ENCODE measurements at regions not wholly inside any gene's neighbourhood (a gene's known extent, or its start where the extent isn't known, plus 50 kb on each side); places are given as distances from the start of the nearest gene placed in this dataset.

DNA sequence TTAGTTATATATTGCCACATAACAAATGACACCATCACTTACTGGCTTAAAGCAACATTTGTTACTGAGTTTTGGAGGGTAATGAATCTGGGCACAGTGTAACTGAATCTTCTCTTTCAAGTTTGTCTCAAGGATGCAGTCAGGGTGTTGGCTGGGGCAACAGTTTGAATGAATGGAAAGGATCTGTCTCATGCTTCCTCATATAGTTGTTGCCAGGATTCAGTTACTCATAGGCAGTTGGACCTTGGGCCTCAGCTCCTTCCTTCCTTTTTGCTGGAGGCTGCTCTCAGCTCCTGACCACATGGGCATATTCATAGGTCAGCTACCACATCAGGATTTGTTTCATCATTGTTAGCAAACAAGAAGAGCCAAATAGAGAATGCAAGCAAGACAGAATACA, 466.1 kb upstream of the MC4R start:
- no peak overlapping the region for H3K27ac Mint-ChIP-seq
- no peaks in the 10 kb centered on the region for H3K36me3 ChIP-seq (ENCODE audit: control insufficient read depth, insufficient read depth, low read length)
- H3K4me3 Mint-ChIP-seq: no peak overlapping the region
- peaks cover 4% of the 10 kb centered on the region for H3K9me3 Mint-ChIP-seq
- no peak for DNase-seq
- no peak overlapping the region for H3K4me3 ChIP-seq (ENCODE audit: low read length)
- H3K4me1 ChIP-seq (ENCODE audit: control insufficient read depth, insufficient read depth, low read length): no peaks in the 10 kb centered on the region
- H3K36me3 Mint-ChIP-seq (ENCODE audit: low read depth): no peaks in the 10 kb centered on the region
- no peak overlapping the region for H3K27ac ChIP-seq (ENCODE audit: low read depth, low read length)
- H3K9me3 ChIP-seq (ENCODE audit: control insufficient read depth, low read length): no peaks in the 10 kb centered on the region
- no peaks in the 10 kb centered on the region for H3K4me1 Mint-ChIP-seq
- no peaks in the 10 kb centered on the region for H3K27me3 Mint-ChIP-seq (ENCODE audit: insufficient read depth)
- TF ChIP-seq, protein P1, sequence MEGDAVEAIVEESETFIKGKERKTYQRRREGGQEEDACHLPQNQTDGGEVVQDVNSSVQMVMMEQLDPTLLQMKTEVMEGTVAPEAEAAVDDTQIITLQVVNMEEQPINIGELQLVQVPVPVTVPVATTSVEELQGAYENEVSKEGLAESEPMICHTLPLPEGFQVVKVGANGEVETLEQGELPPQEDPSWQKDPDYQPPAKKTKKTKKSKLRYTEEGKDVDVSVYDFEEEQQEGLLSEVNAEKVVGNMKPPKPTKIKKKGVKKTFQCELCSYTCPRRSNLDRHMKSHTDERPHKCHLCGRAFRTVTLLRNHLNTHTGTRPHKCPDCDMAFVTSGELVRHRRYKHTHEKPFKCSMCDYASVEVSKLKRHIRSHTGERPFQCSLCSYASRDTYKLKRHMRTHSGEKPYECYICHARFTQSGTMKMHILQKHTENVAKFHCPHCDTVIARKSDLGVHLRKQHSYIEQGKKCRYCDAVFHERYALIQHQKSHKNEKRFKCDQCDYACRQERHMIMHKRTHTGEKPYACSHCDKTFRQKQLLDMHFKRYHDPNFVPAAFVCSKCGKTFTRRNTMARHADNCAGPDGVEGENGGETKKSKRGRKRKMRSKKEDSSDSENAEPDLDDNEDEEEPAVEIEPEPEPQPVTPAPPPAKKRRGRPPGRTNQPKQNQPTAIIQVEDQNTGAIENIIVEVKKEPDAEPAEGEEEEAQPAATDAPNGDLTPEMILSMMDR (conservative IDR thresholded peaks at IDR 0.05): no peak
- no peaks in the 10 kb centered on the region for H3K27me3 ChIP-seq (ENCODE audit: control insufficient read depth, insufficient read depth, low read length, poor library complexity, severe bottlenecking)
- H3K9ac ChIP-seq (ENCODE audit: extremely low read depth, low read length, poor library complexity, severe bottlenecking): no peak overlapping the region

DNA sequence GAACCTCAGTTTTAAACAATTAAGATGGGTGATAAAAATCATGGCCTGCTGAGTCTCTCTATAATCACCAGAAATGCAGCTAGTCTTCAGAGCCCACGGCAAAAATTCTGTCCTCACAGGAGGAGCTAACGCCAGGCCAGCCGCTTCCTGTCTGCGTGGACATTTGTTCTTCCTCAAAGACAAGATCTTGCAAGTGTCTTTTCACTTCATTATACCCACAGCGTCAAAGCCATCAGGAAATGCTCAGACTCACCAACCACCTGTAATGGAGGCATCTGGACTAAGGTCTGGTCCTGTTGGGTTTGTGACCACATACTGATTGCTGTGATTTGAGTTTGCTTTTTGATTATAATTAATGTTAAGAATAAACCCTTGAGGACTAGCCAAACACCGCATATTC, 473.8 kb upstream of the MC4R start:
- Histone ChIP-seq H3K27ac (ENCODE audit: low read depth, low read length) (no peak overlapping the region), H3K27me3 (ENCODE audit: control insufficient read depth, insufficient read depth, low read length, poor library complexity, severe bottlenecking) (peaks cover 22% of the 10 kb centered on the region), H3K4me1 (ENCODE audit: control insufficient read depth, insufficient read depth, low read length) (no peaks in the 10 kb centered on the region), H3K36me3 (ENCODE audit: control insufficient read depth, insufficient read depth, low read length) (no peaks in the 10 kb centered on the region), H3K9me3 (ENCODE audit: control insufficient read depth, low read length) (peaks cover 10% of the 10 kb centered on the region), H3K4me3 (ENCODE audit: low read length) (no peak overlapping the region), H3K9ac (ENCODE audit: extremely low read depth, low read length, poor library complexity, severe bottlenecking) (no peak overlapping the region)
- TF ChIP-seq, protein P1 (conservative IDR thresholded peaks at IDR 0.05): no peak
- H3K4me3 Mint-ChIP-seq: no peak overlapping the region
- no peaks in the 10 kb centered on the region for H3K4me1 Mint-ChIP-seq
- peaks cover 28% of the 10 kb centered on the region for H3K27me3 Mint-ChIP-seq (ENCODE audit: insufficient read depth)
- no peaks in the 10 kb centered on the region for H3K36me3 Mint-ChIP-seq (ENCODE audit: low read depth)
- no peak overlapping the region for H3K27ac Mint-ChIP-seq
- 75 to 91% methylated on average over 1 to 5 of the region's 6 CpGs for WGBS, 2 experiments (ENCODE audit: insufficient coverage in 1 of 2, insufficient read length in 1 of 2)
- H3K9me3 Mint-ChIP-seq: peaks cover 22% of the 10 kb centered on the region
- DNase-seq: no peak

GRCh38 chr18:60847517-60847916, 474.9 kb upstream of the MC4R start:
- Histone ChIP-seq H3K4me1 (ENCODE audit: control insufficient read depth, insufficient read depth, low read length) (no peaks in the 10 kb centered on the region), H3K9me3 (ENCODE audit: control insufficient read depth, low read length) (peaks cover 10% of the 10 kb centered on the region), H3K4me3 (ENCODE audit: low read length) (no peak overlapping the region), H3K36me3 (ENCODE audit: control insufficient read depth, insufficient read depth, low read length) (no peaks in the 10 kb centered on the region), H3K9ac (ENCODE audit: extremely low read depth, low read length, poor library complexity, severe bottlenecking) (no peak overlapping the region), H3K27ac (ENCODE audit: low read depth, low read length) (no peak overlapping the region), H3K27me3 (ENCODE audit: control insufficient read depth, insufficient read depth, low read length, poor library complexity, severe bottlenecking) (peaks cover 33% of the 10 kb centered on the region)
- 89 to 90% methylated on average over 2 to 3 of the region's 3 CpGs for WGBS, 2 experiments (ENCODE audit: insufficient coverage in 1 of 2, insufficient read length in 1 of 2)
- Mint-ChIP-seq H3K9me3 (peaks cover 22% of the 10 kb centered on the region), H3K27ac (no peak overlapping the region), H3K4me3 (no peak overlapping the region), H3K4me1 (peaks cover 2% of the 10 kb centered on the region), H3K27me3 (ENCODE audit: insufficient read depth) (peaks cover 37% of the 10 kb centered on the region), H3K36me3 (ENCODE audit: low read depth) (no peaks in the 10 kb centered on the region)
- TF ChIP-seq, protein P1 (conservative IDR thresholded peaks at IDR 0.05): no peak
- no peak for DNase-seq
